H1 (cell line): ENCODE measurements at regions not wholly inside any gene's neighbourhood (a gene's known extent, or its start where the extent isn't known, plus 50 kb on each side); places are given as distances from the start of the nearest gene placed in this dataset.

ENCODE experiments used
- HDAC6 ChIP-seq: IDR thresholded peaks from one replicate; pipeline ENCODE4 v1.7.1; 2012; ENCODE audit warnings: low read depth, mild to moderate bottlenecking, inconsistent platforms, low read length, moderate library complexity
- POU5F1 ChIP-seq: IDR thresholded peaks from 2 replicates; pipeline ENCODE4 v1.6.1; 2011; ENCODE audit warnings: low read depth, mild to moderate bottlenecking, low read length, moderate library complexity
- TF ChIP-seq, protein P1 (sequence below): IDR thresholded peaks from 2 replicates; pipeline ENCODE4 v1.6.1; 2011; ENCODE audit warnings: low read depth, mild to moderate bottlenecking, low read length; ENCODE audit not compliant: insufficient read depth

DNA sequence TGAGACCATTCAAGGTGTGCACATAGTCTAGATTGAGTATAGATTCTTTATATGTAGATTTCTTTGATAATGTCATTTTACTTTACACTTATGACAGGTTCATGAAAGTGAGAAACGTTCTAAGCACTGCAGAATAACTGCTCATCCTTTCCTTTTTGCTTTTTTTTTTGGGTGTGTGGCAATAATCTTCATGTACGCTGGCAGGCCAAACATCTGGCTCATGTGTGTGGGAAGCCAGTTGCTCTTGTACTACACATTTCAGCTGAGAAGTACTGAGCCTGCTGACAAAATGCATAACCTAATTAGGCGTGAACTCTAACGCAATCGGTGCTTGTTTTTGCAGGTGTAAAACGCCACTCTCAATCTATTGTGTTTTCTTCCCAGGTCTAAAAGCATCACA lies 350.8 kb upstream of the KAZN start (continued):
- TF ChIP-seq, protein P1, sequence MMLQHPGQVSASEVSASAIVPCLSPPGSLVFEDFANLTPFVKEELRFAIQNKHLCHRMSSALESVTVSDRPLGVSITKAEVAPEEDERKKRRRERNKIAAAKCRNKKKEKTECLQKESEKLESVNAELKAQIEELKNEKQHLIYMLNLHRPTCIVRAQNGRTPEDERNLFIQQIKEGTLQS: no peak
- TF ChIP-seq HDAC6 (no peak), POU5F1 (no peak)
